SK-N-SH treated with all-trans-retinoic acid at 6 μM for 48 hours (cell line): ENCODE measurements at regions not wholly inside any gene's neighbourhood (a gene's known extent, or its start where the extent isn't known, plus 50 kb on each side); places are given as distances from the start of the nearest gene placed in this dataset.

Experiments used
- ATAC-seq: fragments of 200-7000 bp; cut with Tn5 transposase; 3 replicates; pipeline ENCODE4 v1.9.1; 2020; ENCODE audit warnings: mild to moderate bottlenecking, moderate library complexity
- ARNTL ChIP-seq: fragments of 450-650 bp; formaldehyde crosslinking; IDR thresholded peaks from 2 replicates; pipeline ENCODE4 v1.5.0; 2020; ENCODE audit warnings: low read depth, mild to moderate bottlenecking, moderate library complexity, borderline replicate concordance
- CREB5 ChIP-seq: fragments of 250-450 bp; sonication (Bioruptor Pico); IDR thresholded peaks from 2 replicates; pipeline ENCODE4 v1.5.1; 2020; ENCODE audit warnings: low read depth, mild to moderate bottlenecking, moderate library complexity
- CSDC2 ChIP-seq: fragments of 250-450 bp; sonication (Bioruptor Pico); IDR thresholded peaks from 2 replicates; pipeline ENCODE4 v1.5.0; 2020; ENCODE audit warnings: mild to moderate bottlenecking, moderate library complexity
- CSRNP3 ChIP-seq: fragments of 250-450 bp; sonication (Bioruptor Pico); IDR thresholded peaks from 2 replicates; pipeline ENCODE4 v1.5.1; 2021; ENCODE audit warnings: mild to moderate bottlenecking, moderate library complexity
- ESRRG ChIP-seq: fragments of 250-450 bp; sonication (Bioruptor Pico); IDR thresholded peaks from 2 replicates; pipeline ENCODE4 v1.6.1; 2021; ENCODE audit warnings: mild to moderate bottlenecking
- GLIS3 ChIP-seq: fragments of 250-450 bp; sonication (Bioruptor Pico); IDR thresholded peaks from 2 replicates; pipeline ENCODE4 v1.5.0; 2020; ENCODE audit warnings: mild to moderate bottlenecking, moderate library complexity
- ISL1 ChIP-seq: fragments of 250-450 bp; sonication (Bioruptor Pico); IDR thresholded peaks from 2 replicates; pipeline ENCODE4 v2.1.2; 2022; ENCODE audit warnings: mild to moderate bottlenecking, moderate library complexity
- OSR1 ChIP-seq: fragments of 250-450 bp; sonication (Bioruptor Pico); IDR thresholded peaks from 2 replicates; pipeline ENCODE4 v1.8.0; 2022; ENCODE audit warnings: moderate library complexity, mild to moderate bottlenecking, inconsistent platforms
- PATZ1 ChIP-seq: fragments of 250-450 bp; sonication (Bioruptor Pico); IDR thresholded peaks from 2 replicates; pipeline ENCODE4 v1.8.0; 2020; ENCODE audit warnings: mild to moderate bottlenecking, moderate library complexity, borderline replicate concordance
- POU6F1 ChIP-seq: fragments of 250-450 bp; sonication (Bioruptor Pico); IDR thresholded peaks from 2 replicates; pipeline ENCODE4 v1.8.0; 2021; ENCODE audit warnings: low read depth, mild to moderate bottlenecking, moderate library complexity, borderline replicate concordance
- PPARA ChIP-seq: fragments of 250-450 bp; sonication (Bioruptor Pico); IDR thresholded peaks from 2 replicates; pipeline ENCODE4 v1.5.0; 2020; ENCODE audit warnings: mild to moderate bottlenecking, borderline replicate concordance
- RARB ChIP-seq: fragments of 250-450 bp; sonication (Bioruptor Pico); IDR thresholded peaks from 2 replicates; pipeline ENCODE4 v1.8.0; 2021; ENCODE audit warnings: mild to moderate bottlenecking, moderate library complexity
- SNAI2 ChIP-seq: fragments of 250-450 bp; sonication (Bioruptor Pico); IDR thresholded peaks from 2 replicates; pipeline ENCODE4 v1.5.0; 2020; ENCODE audit warnings: mild to moderate bottlenecking, moderate library complexity
- TCF4 ChIP-seq: fragments of 250-450 bp; sonication (Bioruptor Pico); IDR thresholded peaks from 2 replicates; pipeline ENCODE4 v1.8.0; 2021; ENCODE audit warnings: mild to moderate bottlenecking, moderate library complexity, borderline replicate concordance
- TOX ChIP-seq: fragments of 250-450 bp; sonication (Bioruptor Pico); IDR thresholded peaks from 2 replicates; pipeline ENCODE4 v1.8.0; 2021; ENCODE audit warnings: mild to moderate bottlenecking, moderate library complexity, borderline replicate concordance
- TSHZ2 ChIP-seq: fragments of 250-450 bp; sonication (Bioruptor Pico); IDR thresholded peaks from 2 replicates; pipeline ENCODE4 v1.5.0; 2020; ENCODE audit warnings: mild to moderate bottlenecking, moderate library complexity
- ZC3H10 ChIP-seq: fragments of 250-450 bp; sonication (Bioruptor Pico); IDR thresholded peaks from 2 replicates; pipeline ENCODE4 v1.5.1; 2021; ENCODE audit warnings: mild to moderate bottlenecking, moderate library complexity
- ZFP3 ChIP-seq: fragments of 250-450 bp; sonication (Bioruptor Pico); IDR thresholded peaks from 2 replicates; pipeline ENCODE4 v1.5.0; 2020; ENCODE audit warnings: mild to moderate bottlenecking, moderate library complexity
- ZFP30 ChIP-seq: fragments of 450-650 bp; formaldehyde crosslinking; IDR thresholded peaks from 2 replicates; pipeline ENCODE4 v1.5.0; 2022; ENCODE audit warnings: mild to moderate bottlenecking, moderate library complexity
- ZNF565 ChIP-seq: fragments of 450-650 bp; formaldehyde crosslinking; conservative IDR thresholded peaks from 2 replicates; pipeline ENCODE4 v1.5.0; 2020; ENCODE audit warnings: low read depth, mild to moderate bottlenecking, moderate library complexity
- ZNF70 ChIP-seq: fragments of 450-650 bp; formaldehyde crosslinking; IDR thresholded peaks from 2 replicates; pipeline ENCODE4 v1.5.0; 2020; ENCODE audit warnings: mild to moderate bottlenecking, moderate library complexity
- ZNF8 ChIP-seq: fragments of 450-650 bp; formaldehyde crosslinking; IDR thresholded peaks from 2 replicates; pipeline ENCODE4 v1.5.0; 2020; ENCODE audit warnings: mild to moderate bottlenecking, moderate library complexity

GRCh38 chr9:79976257-79977073, 404.7 kb downstream of the TLE4 start (continued):
- TF ChIP-seq CREB5 (CRISPR knock-in tag) (no peak), ZFP30 (CRISPR knock-in tag) (no peak), ZFP3 (no peak), GLIS3 (no peak)

- ATAC-seq, result no peak
- no peak for TF ChIP-seq POU6F1 (CRISPR knock-in tag)
- TF ChIP-seq ISL1, result no peak
- TF ChIP-seq GLIS3, result no peak
- no peak for TF ChIP-seq ZFP3
- TF ChIP-seq ZNF565 (CRISPR knock-in tag), result no peak
- no peak for TF ChIP-seq CSDC2 (CRISPR knock-in tag)
- no peak for TF ChIP-seq TOX (CRISPR knock-in tag)
- no peak for TF ChIP-seq CREB5 (CRISPR knock-in tag)
- TF ChIP-seq ESRRG (CRISPR knock-in tag), result no peak
- TF ChIP-seq ZNF8 (CRISPR knock-in tag), result no peak
- TF ChIP-seq ZC3H10 (CRISPR knock-in tag), result no peak
- no peak for TF ChIP-seq CSRNP3 (CRISPR knock-in tag)
- TF ChIP-seq ARNTL, result no peak
- no peak for TF ChIP-seq TSHZ2 (CRISPR knock-in tag)
- no peak for TF ChIP-seq ZNF70 (CRISPR knock-in tag)
- no peak for TF ChIP-seq RARB (CRISPR knock-in tag)
- no peak for TF ChIP-seq ZFP30 (CRISPR knock-in tag)
These were observed 404.0 kb downstream of the TLE4 start for GRCh38 chr9:79975621-79976256.

GRCh38 chr9:79974806-79975422, 403.1 kb downstream of the TLE4 start:
- ATAC-seq, result no peak
- TF ChIP-seq ISL1 (no peak), ESRRG (CRISPR knock-in tag) (no peak), CSRNP3 (CRISPR knock-in tag) (no peak), ZFP3 (no peak), TOX (CRISPR knock-in tag) (no peak), TCF4 (CRISPR knock-in tag) (no peak), ZC3H10 (CRISPR knock-in tag) (no peak), ZNF70 (CRISPR knock-in tag) (no peak), CREB5 (CRISPR knock-in tag) (no peak), PPARA (no peak), ZNF8 (CRISPR knock-in tag) (no peak), SNAI2 (CRISPR knock-in tag) (no peak), OSR1 (CRISPR knock-in tag) (no peak), PATZ1 (CRISPR knock-in tag) (no peak)
